ENCODE measurements at regions not wholly inside any gene's neighbourhood (a gene's known extent, or its start where the extent isn't known, plus 50 kb on each side); places are given as distances from the start of the nearest gene placed in this dataset.
A peak's percentile ranks its signal among the peaks of the same experiment; 100 is the strongest.

DNA sequence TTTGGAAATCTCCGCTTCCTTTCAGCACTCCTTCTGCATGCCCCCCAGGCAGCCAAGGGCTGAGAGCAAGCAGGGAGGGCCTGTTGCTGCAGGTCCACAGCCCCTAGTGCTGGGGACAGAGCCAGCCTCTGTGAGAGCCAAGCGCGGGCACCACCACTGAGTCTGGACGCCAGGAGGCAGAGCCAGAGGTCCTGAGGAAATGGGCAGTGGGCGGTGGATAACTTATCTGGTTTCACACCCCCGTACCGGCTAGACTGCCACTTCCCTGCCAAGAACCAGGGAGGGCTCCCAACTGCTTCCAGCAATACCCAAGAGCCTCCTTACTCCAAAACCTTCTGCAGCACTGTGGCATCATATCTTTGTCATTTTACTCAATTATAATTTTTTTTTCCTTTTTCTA, 141.6 kb upstream of the IGF1R start:
- no peak for DNase-seq (ENCODE audit: low spot score)
- TF ChIP-seq CREM (CRISPR knock-in tag; IDR thresholded peaks at IDR 0.05) (no peak), KAT7 (CRISPR knock-in tag; IDR thresholded peaks at IDR 0.05; ENCODE audit: borderline replicate concordance) (no peak)
- ATAC-seq = no peak
- ChIA-PET CTCF (interaction anchor here (1.8 kb wide), 1 partner anchor 12 kb away, joined by 5 read pairs; no protein-coding TSS in a partner anchor), POLR2A (no interaction called here)
- H3K27me3 Mint-ChIP-seq (ENCODE audit: low read depth) = peaks cover 2% of the 10 kb centered on the region; the same call in 1 of the 2 replicates
- no peaks in the 10 kb centered on the region for H3K36me3 Mint-ChIP-seq
- H3K4me3 Mint-ChIP-seq = no peak overlapping the region
- H3K27ac Mint-ChIP-seq = no peak overlapping the region
- H3K4me1 Mint-ChIP-seq = no peaks in the 10 kb centered on the region
- peaks cover 16% of the 10 kb centered on the region for H3K9me3 Mint-ChIP-seq

DNA sequence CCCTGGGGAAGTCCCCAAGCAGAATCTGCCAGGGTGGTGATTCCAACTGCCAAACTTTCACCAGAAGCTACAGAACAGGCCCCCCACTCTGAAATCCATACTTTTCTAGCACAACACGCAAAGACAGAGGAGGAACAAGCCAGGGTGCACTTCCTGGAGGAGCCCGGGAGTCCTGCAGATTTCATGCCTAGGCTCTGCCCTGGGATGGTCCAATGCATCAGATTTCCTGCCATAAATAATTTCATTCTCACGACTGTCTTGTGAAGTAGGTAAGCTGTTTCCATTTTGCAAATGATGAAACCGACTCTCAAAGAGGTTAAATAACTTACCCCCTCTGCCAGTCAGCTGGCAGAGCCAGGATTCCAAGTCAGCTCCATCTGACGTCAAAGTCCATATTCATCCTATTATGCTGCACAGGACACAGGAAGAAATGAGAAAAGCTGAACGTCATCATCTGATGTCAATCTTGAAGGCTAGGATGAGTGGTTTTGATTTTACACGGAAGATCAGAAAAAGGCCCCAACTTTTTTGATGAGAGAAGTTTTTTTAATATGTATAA, 134.8 kb upstream of the IGF1R start:
- H3K36me3 Mint-ChIP-seq = no peaks in the 10 kb centered on the region

DNA sequence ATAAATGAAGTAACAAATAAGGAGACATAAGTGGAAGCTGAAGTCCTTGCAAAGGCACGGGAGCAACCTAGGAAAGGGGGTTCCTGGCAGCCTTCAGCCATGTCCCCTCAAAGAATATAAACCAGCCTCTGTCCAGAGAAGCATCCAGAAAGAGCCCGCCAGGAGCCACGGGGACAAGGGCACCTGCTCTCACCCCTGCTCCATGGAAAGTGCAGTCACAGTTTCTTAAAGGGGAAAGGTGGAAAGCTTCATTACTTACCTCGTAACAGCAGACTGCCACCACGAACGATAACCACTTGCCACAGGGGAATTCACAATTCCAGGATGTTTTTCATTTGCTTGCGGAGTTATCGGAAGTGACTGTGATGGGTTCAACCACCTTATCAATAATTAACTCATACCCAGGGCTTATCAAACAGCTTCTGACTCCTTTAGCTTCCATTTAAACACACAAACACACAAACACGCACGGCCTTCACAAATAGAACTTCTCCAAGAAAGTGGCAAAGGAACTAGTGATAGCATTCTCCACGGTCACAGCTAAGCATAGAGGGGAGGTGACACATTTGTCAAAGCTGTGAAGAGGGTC, 134.2 kb upstream of the IGF1R start:
- POLR2A ChIA-PET = no interaction called here
- DNase-seq (ENCODE audit: low spot score) = no peak
- peaks cover under 1% of the 10 kb centered on the region for H3K4me1 Mint-ChIP-seq
- H3K9me3 Mint-ChIP-seq = peaks cover 13% of the 10 kb centered on the region
- H3K27ac Mint-ChIP-seq = no peak overlapping the region
- H3K36me3 Mint-ChIP-seq = no peaks in the 10 kb centered on the region
- TF ChIP-seq KAT7 (CRISPR knock-in tag; IDR thresholded peaks at IDR 0.05; ENCODE audit: borderline replicate concordance) = no peak
- TF ChIP-seq, protein P1, sequence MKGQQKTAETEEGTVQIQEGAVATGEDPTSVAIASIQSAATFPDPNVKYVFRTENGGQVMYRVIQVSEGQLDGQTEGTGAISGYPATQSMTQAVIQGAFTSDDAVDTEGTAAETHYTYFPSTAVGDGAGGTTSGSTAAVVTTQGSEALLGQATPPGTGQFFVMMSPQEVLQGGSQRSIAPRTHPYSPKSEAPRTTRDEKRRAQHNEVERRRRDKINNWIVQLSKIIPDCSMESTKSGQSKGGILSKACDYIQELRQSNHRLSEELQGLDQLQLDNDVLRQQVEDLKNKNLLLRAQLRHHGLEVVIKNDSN (CRISPR knock-in tag; IDR thresholded peaks at IDR 0.05) = no peak
- H3K27me3 Mint-ChIP-seq (ENCODE audit: low read depth) = no peaks in the 10 kb centered on the region
- ATAC-seq = no peak
- no peak overlapping the region for H3K4me3 Mint-ChIP-seq
- CTCF ChIA-PET = no interaction called here

More for the DNA sequence above, 134.8 kb upstream of the IGF1R start:
- ATAC-seq (no peak), DNase-seq (ENCODE audit: low spot score) (no peak)
- Mint-ChIP-seq H3K4me1 (no peaks in the 10 kb centered on the region), H3K4me3 (no peak overlapping the region), H3K9me3 (peaks cover 16% of the 10 kb centered on the region), H3K27ac (no peak overlapping the region), H3K27me3 (ENCODE audit: low read depth) (no peaks in the 10 kb centered on the region)
- CTCF ChIA-PET = interaction anchor here (1.0 kb wide), 1 partner anchor 338 kb away, joined by 4 read pairs; no protein-coding TSS in a partner anchor
- POLR2A ChIA-PET = no interaction called here
- TF ChIP-seq NR2C2 (CRISPR knock-in tag; IDR thresholded peaks at IDR 0.05) = no peak
- TF ChIP-seq, protein P2, sequence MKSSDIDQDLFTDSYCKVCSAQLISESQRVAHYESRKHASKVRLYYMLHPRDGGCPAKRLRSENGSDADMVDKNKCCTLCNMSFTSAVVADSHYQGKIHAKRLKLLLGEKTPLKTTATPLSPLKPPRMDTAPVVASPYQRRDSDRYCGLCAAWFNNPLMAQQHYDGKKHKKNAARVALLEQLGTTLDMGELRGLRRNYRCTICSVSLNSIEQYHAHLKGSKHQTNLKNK (CRISPR knock-in tag; IDR thresholded peaks at IDR 0.05) = no peak
- no peak for TF ChIP-seq JAZF1 (CRISPR knock-in tag; IDR thresholded peaks at IDR 0.05)
- TF ChIP-seq, protein P3, sequence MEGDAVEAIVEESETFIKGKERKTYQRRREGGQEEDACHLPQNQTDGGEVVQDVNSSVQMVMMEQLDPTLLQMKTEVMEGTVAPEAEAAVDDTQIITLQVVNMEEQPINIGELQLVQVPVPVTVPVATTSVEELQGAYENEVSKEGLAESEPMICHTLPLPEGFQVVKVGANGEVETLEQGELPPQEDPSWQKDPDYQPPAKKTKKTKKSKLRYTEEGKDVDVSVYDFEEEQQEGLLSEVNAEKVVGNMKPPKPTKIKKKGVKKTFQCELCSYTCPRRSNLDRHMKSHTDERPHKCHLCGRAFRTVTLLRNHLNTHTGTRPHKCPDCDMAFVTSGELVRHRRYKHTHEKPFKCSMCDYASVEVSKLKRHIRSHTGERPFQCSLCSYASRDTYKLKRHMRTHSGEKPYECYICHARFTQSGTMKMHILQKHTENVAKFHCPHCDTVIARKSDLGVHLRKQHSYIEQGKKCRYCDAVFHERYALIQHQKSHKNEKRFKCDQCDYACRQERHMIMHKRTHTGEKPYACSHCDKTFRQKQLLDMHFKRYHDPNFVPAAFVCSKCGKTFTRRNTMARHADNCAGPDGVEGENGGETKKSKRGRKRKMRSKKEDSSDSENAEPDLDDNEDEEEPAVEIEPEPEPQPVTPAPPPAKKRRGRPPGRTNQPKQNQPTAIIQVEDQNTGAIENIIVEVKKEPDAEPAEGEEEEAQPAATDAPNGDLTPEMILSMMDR (IDR thresholded peaks at IDR 0.05) = no peak
- TF ChIP-seq EMX1 (CRISPR knock-in tag; IDR thresholded peaks at IDR 0.05) = no peak
- no peak for TF ChIP-seq ZNF423 (CRISPR knock-in tag; IDR thresholded peaks at IDR 0.05)
- TF ChIP-seq ZNF263 (CRISPR knock-in tag; IDR thresholded peaks at IDR 0.05; ENCODE audit: low read depth) = no peak
- TF ChIP-seq, protein P1 (CRISPR knock-in tag; IDR thresholded peaks at IDR 0.05) = no peak
- TF ChIP-seq NFATC4 (CRISPR knock-in tag; IDR thresholded peaks at IDR 0.05) = no peak
- no peak for TF ChIP-seq ATF1 (CRISPR knock-in tag; IDR thresholded peaks at IDR 0.05)

DNA sequence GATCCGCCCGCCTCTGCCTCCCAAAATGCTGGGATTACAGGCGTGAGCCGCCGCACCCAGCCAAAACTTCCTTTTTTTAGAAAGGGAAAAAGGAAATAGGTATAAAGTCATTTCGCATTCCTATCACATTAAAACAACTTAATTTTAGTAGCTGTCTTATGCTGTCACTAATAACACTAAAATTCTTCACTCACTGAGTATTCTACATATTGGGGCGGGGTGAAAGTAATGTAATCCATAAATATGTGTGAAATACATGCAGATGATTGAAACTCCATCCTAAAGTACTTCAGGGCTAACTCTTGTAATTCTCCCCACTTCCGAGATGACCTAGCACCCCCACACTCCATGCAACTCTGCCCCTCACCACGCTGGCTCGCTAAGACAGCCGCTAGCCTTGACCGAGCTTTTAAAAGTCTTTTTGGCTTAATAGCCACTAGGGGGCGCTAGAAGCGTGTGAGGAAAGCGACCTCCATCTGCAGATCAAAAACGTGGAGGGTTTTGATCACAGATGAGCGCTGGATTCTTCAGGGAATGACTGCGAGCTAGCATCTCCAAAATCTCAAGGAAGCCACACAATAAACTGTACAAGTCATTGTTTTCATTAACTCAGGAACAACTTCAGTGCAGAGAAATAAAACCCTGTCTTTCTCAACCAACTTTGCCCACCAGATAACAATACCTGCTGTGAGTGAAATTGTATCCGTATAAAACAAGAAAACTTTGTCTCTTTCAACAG, 129.3 kb upstream of the IGF1R start:
- TF ChIP-seq, protein P4, sequence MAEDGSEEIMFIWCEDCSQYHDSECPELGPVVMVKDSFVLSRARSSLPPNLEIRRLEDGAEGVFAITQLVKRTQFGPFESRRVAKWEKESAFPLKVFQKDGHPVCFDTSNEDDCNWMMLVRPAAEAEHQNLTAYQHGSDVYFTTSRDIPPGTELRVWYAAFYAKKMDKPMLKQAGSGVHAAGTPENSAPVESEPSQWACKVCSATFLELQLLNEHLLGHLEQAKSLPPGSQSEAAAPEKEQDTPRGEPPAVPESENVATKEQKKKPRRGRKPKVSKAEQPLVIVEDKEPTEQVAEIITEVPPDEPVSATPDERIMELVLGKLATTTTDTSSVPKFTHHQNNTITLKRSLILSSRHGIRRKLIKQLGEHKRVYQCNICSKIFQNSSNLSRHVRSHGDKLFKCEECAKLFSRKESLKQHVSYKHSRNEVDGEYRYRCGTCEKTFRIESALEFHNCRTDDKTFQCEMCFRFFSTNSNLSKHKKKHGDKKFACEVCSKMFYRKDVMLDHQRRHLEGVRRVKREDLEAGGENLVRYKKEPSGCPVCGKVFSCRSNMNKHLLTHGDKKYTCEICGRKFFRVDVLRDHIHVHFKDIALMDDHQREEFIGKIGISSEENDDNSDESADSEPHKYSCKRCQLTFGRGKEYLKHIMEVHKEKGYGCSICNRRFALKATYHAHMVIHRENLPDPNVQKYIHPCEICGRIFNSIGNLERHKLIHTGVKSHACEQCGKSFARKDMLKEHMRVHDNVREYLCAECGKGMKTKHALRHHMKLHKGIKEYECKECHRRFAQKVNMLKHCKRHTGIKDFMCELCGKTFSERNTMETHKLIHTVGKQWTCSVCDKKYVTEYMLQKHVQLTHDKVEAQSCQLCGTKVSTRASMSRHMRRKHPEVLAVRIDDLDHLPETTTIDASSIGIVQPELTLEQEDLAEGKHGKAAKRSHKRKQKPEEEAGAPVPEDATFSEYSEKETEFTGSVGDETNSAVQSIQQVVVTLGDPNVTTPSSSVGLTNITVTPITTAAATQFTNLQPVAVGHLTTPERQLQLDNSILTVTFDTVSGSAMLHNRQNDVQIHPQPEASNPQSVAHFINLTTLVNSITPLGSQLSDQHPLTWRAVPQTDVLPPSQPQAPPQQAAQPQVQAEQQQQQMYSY (CRISPR knock-in tag; IDR thresholded peaks at IDR 0.05) = peak; percentile 74
- TF ChIP-seq JUN (CRISPR knock-in tag; IDR thresholded peaks at IDR 0.05) (no peak), JAZF1 (CRISPR knock-in tag; IDR thresholded peaks at IDR 0.05) (no peak), EMX1 (CRISPR knock-in tag; IDR thresholded peaks at IDR 0.05) (no peak)
- TF ChIP-seq, protein P3 (IDR thresholded peaks at IDR 0.05) = peak; percentile 84
- TF ChIP-seq, protein P5, sequence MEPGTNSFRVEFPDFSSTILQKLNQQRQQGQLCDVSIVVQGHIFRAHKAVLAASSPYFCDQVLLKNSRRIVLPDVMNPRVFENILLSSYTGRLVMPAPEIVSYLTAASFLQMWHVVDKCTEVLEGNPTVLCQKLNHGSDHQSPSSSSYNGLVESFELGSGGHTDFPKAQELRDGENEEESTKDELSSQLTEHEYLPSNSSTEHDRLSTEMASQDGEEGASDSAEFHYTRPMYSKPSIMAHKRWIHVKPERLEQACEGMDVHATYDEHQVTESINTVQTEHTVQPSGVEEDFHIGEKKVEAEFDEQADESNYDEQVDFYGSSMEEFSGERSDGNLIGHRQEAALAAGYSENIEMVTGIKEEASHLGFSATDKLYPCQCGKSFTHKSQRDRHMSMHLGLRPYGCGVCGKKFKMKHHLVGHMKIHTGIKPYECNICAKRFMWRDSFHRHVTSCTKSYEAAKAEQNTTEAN (CRISPR knock-in tag; IDR thresholded peaks at IDR 0.05) = no peak
- POLR2A ChIA-PET = interaction anchor here (1.3 kb wide), 1 partner anchor 124 kb away, joined by 3 read pairs; no protein-coding TSS in a partner anchor
- CTCF ChIA-PET = interaction anchor here (0.6 to 2.7 kb wide), 52 partner anchors 9 to 557 kb away, joined by 3 to 33 read pairs (median 4); partner anchors contain the start of gene IGF1R
- no peaks in the 10 kb centered on the region for H3K36me3 Mint-ChIP-seq
- H3K27me3 Mint-ChIP-seq (ENCODE audit: low read depth) = no peaks in the 10 kb centered on the region
- peak; percentile 52 for DNase-seq (ENCODE audit: low spot score)
- H3K4me3 Mint-ChIP-seq = no peak overlapping the region
- ATAC-seq = peak; percentile 86
- H3K4me1 Mint-ChIP-seq = peaks cover 5% of the 10 kb centered on the region
- no peak overlapping the region for H3K27ac Mint-ChIP-seq
- H3K9me3 Mint-ChIP-seq = no peaks in the 10 kb centered on the region

All from WTC11 (cell line).